ENCODE measurements at regions not wholly inside any gene's neighbourhood (a gene's known extent, or its start where the extent isn't known, plus 50 kb on each side); places are given as distances from the start of the nearest gene placed in this dataset.

DNA sequence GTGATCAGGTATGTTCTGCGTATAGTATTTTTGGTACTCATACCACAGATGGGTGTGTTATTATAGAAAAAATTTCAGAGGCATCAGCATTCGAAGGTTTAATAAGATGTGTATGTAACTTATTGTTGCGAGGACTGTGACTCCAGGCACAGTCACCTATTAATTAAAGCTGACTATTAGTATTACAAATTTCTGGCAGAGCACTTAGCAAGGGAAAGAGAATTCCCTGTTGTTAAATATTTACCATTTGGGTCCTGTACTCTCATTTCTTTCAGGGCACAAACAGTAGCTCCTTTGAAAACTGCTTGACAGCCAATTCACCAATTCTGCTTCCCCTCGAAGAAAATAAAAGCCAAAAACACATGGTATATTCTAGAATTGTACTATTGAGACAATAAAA is 653.8 kb downstream of the ELAVL2 start:
- no peak for TF ChIP-seq POLR2A (IDR thresholded peaks at IDR 0.05; ENCODE audit: low read depth, low read length)
- TF ChIP-seq, protein P1, sequence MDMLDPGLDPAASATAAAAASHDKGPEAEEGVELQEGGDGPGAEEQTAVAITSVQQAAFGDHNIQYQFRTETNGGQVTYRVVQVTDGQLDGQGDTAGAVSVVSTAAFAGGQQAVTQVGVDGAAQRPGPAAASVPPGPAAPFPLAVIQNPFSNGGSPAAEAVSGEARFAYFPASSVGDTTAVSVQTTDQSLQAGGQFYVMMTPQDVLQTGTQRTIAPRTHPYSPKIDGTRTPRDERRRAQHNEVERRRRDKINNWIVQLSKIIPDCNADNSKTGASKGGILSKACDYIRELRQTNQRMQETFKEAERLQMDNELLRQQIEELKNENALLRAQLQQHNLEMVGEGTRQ (IDR thresholded peaks at IDR 0.05; ENCODE audit: low read depth, low read length) = no peak
- TF ChIP-seq, protein P2, sequence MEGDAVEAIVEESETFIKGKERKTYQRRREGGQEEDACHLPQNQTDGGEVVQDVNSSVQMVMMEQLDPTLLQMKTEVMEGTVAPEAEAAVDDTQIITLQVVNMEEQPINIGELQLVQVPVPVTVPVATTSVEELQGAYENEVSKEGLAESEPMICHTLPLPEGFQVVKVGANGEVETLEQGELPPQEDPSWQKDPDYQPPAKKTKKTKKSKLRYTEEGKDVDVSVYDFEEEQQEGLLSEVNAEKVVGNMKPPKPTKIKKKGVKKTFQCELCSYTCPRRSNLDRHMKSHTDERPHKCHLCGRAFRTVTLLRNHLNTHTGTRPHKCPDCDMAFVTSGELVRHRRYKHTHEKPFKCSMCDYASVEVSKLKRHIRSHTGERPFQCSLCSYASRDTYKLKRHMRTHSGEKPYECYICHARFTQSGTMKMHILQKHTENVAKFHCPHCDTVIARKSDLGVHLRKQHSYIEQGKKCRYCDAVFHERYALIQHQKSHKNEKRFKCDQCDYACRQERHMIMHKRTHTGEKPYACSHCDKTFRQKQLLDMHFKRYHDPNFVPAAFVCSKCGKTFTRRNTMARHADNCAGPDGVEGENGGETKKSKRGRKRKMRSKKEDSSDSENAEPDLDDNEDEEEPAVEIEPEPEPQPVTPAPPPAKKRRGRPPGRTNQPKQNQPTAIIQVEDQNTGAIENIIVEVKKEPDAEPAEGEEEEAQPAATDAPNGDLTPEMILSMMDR (conservative IDR thresholded peaks at IDR 0.05; ENCODE audit: low read depth, low read length) = no peak
- TF ChIP-seq RAD21 (IDR thresholded peaks at IDR 0.05; ENCODE audit: low read length) = no peak
- TF ChIP-seq, protein P3, sequence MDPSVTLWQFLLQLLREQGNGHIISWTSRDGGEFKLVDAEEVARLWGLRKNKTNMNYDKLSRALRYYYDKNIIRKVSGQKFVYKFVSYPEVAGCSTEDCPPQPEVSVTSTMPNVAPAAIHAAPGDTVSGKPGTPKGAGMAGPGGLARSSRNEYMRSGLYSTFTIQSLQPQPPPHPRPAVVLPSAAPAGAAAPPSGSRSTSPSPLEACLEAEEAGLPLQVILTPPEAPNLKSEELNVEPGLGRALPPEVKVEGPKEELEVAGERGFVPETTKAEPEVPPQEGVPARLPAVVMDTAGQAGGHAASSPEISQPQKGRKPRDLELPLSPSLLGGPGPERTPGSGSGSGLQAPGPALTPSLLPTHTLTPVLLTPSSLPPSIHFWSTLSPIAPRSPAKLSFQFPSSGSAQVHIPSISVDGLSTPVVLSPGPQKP (IDR thresholded peaks at IDR 0.05; ENCODE audit: borderline replicate concordance, low read depth, low read length) = no peak
- no peak for TF ChIP-seq MAFK (IDR thresholded peaks at IDR 0.05; ENCODE audit: low read depth, low read length)
- TF ChIP-seq RFX5 (IDR thresholded peaks at IDR 0.05; ENCODE audit: low read depth, low read length) = no peak
- no peak for TF ChIP-seq CEBPB (IDR thresholded peaks at IDR 0.05; ENCODE audit: low read depth, low read length)
- TF ChIP-seq MXI1 (IDR thresholded peaks at IDR 0.05; ENCODE audit: borderline replicate concordance, low read depth, low read length) = no peak
- no peak for TF ChIP-seq NFE2L2 (IDR thresholded peaks at IDR 0.05; ENCODE audit: low read depth, low read length)
- no peak for TF ChIP-seq CHD1 (IDR thresholded peaks at IDR 0.05; ENCODE audit: low read depth, low read length)

All from IMR-90 (cell line).